Epithelial cell of prostate (primary cell): ENCODE measurements at regions not wholly inside any gene's neighbourhood (a gene's known extent, or its start where the extent isn't known, plus 50 kb on each side); places are given as distances from the start of the nearest gene placed in this dataset.
"Not testable (repeated sequence)": the region's sequence is repeated elsewhere in the genome, so short reads cannot be mapped to it uniquely, and the experiment has no call there.

Source experiments
- DNase-seq: peaks from one replicate; pipeline ENCODE4 v3.0.0-alpha.2; 2011; ENCODE audit warnings: low read depth, low spot score
- H3K27ac ChIP-seq: fragments of 450-650 bp; 2 replicates; pipeline ENCODE4 v1.5.1; 2017; ENCODE audit warnings: mild to moderate bottlenecking

DNA sequence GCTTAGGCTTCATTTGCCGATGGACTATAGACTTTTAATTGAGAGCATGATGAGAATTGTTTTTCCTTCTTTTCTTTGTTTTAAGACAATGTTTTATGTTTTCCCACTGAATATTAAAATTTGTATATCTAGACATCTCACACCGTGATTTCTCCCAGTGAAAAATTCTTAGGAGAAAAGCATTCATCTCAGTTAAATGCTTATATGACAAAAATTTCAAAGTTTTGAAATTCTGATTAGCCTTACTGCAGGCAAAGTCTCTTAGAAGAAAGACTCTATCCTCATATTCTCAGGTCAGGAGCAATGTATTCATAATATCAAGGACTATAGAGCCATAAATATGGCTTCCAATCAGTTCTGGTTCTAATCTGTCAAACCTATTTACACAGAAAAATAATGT lies 2085.0 kb downstream of the NCAM2 start:
- no peak for DNase-seq
- no peak overlapping the region for H3K27ac ChIP-seq

DNA sequence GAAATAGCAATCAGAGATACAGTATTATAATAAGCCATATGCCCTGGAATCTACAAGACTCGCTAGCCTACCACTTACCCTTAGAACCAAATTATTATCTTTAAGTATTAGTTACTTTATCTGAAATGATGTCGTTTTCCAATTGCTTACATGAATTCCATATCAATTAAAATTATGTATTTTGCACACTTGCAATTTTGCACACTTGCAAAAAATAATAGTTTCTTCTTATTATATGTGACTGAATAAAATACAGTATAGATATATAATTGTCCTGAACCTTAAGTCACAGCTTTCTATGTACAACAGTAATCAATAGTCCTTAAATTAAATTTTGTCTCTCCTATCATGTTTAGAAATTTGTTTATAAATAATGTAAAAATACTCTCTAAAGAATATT lies 2095.1 kb downstream of the NCAM2 start:
- DNase-seq: no peak
- H3K27ac ChIP-seq: no peak overlapping the region

DNA sequence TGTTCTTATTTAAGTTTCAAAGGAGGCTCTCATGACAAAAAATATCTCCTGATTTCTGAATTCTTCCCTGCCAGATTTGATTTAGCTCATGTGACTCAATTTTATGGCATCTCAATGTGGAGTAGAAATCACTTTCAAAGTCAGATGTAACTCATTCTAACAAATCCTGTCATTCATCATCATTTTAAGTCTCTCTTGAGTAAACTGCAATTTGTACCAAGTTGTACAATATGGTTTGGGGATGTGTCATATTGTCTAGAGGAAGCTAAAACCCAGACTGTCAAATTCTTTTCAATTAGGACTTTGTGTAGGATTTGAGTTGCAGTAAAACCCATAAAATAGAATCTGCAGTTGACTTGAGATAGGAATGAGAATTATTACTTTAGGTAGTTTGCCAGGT lies 2101.0 kb downstream of the NCAM2 start:
- no peak overlapping the region for H3K27ac ChIP-seq
- no peak for DNase-seq

DNA sequence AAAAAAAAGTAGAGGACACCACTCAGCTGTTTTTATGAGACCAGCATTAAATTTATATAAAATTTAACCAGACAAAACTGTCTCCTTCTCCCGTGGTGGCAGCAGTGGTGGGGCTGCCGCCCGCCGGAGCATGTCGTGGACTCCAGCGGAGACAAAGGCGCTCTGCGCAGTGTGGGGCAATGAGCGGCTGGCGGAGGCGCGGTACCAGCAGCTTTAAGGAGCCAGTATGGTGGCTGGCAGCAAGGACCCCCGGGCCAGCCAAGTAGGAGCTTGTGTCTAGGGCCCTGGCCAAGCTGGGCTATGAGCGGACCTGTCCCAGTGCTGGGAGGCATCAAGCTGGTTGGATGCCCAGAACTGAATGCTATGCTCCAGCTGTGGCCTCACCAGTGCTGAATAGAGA lies 2102.9 kb downstream of the NCAM2 start:
- DNase-seq: no peak
- no peak overlapping the region for H3K27ac ChIP-seq

DNA sequence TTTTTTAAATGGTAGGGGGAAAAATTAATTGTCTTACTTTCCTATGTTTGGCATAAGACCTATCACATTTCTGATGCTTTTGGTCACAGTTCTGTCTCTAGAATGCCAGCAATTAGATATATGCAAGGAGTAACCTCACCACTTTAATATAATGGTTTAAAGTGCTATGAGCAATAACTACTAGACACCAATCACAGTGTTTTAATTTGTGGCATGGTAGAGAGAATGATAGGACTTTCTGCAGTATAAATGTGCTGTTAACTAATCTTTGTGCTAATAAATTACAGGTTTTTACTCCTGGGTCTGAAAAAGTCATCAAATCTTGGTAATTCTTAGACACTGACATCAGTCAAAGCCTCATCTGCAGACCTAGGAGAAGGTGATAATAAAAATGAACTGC lies 2110.3 kb downstream of the NCAM2 start:
- no peak overlapping the region for H3K27ac ChIP-seq
- no peak for DNase-seq

DNA sequence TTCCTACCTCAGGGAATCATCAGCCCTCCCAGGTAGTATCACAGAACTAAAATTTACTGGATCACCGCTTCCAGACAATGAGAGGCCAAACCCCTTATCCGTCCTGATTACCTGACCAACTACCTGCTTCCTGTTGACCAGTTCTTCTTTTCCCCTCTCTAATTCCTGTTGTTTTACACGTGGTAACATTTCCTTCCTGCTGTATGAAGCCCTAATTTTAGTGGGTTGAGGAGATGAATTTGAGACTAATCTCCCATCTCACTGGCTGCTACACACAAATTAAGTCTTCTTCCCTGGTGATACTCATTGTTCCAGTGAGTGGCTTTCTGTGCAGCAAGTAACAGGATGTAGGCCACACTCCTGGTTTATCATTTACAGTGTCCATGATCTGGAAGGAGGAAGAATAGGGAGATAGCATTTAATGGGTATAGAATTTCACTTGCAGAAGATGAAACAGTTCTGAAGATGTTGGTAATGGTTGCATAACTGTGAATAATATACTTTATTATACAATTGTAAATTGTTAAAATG lies 2112.9 kb downstream of the NCAM2 start:
- DNase-seq: no peak
- H3K27ac ChIP-seq: no peak overlapping the region

DNA sequence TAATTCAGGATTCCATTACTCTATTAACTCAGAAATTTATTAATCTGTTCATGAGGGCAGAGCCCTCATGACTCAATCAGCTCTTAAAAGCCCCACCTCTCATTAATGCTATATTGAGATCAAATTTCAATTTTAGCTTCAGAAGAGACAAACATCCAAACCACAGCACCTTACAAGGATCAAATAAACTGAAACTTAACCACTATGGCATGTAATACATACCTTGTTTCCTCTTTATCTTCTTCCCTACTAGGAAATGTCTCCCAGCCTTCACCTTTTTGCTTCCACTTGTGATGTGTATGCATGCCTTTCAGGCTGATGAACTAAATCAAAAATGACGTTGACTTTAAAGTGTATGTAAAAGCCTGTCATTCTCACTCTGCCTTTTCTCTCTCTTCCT lies 2121.3 kb downstream of the NCAM2 start:
- no peak overlapping the region for H3K27ac ChIP-seq
- no peak for DNase-seq

DNA sequence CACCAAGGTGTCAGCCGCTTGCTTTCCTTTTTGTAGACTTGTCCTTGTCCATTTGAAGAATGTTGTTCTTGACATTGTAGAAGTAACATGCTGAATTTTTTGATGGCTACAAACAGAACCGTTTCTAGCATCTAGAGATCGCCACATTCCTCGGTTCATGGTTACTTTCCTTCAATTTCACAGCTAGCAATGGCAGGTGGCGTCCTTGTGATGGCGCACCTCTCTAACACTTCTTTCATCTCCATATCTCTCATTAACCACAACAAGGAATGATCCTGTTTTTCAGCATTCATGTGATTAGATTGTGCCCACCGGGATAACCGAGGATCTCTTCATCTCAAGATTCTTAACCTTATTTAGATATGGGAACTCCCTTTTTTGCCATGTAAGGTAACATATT lies 2129.8 kb downstream of the NCAM2 start:
- H3K27ac ChIP-seq: no peak overlapping the region
- no peak for DNase-seq

DNA sequence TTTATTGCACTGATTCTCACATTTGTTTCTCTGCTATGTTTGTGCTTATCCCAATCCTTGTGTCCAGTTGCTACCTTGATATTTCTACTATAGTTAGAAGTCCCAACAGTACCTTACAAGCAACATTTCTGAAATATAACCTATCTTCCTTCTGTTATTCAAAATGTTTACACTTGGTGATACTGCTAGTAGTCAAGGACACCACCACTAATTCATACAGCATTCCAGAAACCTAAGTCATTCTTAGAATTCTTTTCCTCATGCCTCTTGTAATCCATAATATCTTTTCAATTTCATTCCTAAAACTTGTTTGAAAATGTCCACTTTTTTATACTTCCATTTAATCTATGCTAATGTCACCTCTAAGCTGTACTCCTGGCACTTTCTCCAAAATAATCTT lies 2132.1 kb downstream of the NCAM2 start:
- H3K27ac ChIP-seq: no peak overlapping the region
- DNase-seq: no peak

DNA sequence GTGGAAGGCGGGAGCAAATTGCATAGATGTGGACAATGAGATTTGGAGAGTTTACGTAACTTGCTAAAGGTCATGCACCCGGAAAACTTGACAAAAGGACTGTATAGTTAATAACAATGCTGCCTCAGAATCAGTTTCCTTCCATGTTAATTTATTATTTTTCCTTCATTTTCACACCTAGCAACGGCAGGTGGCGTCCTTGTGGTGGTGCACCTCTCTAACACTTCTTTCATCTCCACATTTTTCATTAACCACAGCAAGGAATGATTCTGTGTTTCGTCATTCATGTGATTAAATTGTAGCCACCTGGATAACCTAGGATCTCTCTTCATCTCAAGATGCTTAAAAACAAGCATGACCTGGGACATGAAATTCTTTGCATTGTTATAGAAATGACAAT lies 2133.0 kb downstream of the NCAM2 start:
- no peak for DNase-seq
- no peak overlapping the region for H3K27ac ChIP-seq

DNA sequence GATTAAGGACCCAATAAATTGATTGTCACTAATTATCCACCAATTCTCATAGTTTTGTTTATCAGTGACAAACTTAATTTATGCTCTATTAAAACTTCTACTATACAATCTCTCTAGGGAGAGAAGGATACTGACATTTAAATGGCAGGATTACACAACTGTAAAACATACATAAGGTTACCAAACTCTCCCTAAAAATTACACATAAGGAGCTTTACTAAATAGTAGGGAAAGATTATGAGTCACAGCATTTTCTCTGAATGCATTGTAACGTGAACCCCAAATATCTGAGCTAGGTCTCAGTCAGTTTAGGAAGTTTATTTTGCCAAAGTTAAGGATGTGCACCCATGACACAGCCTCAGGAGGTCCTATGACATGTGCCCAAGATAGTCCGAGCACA lies 2140.6 kb downstream of the NCAM2 start:
- no peak for DNase-seq
- H3K27ac ChIP-seq: no peak overlapping the region

DNA sequence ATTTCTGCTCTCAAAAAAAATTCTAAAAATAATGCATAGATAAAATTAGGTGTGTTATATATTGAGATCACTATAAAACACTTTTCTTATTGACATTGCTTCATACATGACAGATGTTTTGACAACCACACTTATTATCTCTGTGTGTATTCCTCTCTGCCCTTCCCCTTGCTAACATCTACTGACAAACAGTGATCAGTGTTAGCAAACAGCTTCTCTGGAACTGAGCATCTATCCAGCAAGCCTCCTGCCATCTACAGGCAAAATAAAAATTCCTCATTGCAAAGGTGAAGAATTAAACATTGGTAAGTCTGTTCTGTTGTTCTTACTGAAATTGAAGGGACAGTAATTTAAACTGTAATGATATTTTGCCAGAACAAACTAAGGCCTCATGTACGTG lies 2153.9 kb downstream of the NCAM2 start:
- DNase-seq: no peak
- no peak overlapping the region for H3K27ac ChIP-seq

DNA sequence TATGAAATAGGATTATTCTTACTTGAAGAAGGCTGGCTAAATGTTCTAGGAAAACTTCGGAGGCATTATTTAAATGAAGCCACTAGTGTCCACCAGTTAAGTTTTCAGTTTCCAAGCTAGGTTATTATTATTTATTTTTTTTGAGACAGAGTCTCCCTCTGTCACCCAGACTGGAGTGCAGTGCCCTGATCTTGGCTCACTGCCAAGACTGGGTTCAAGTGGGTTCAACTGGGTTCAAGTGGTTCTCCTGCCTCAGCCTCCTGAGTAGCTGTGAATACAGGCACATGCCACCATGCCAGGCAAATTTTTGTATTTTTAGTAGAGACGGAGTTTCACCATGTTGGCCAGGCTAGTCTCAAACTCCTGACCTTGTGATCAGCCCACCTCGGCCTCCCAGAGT lies 2155.6 kb downstream of the NCAM2 start:
- not testable (repeated sequence) for DNase-seq, H3K27ac ChIP-seq

DNA sequence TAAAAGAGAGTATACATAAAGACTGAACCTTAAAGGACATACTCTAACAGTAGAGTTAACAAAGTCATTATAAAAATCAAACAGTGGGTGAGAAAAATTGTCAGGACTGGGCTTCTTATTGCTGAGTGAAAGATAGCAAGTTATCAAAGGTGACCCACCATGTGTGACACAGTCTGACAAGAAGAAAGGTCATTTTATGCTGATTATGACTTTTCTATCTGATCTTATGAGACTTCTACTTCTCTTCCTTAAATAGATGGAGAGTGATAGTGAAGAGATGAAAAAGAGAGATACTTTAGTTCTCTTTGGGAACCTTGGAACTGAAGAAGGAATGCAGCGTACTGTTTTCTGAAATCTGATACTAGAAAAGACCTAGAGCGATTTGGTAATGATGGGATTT lies 2157.1 kb downstream of the NCAM2 start:
- no peak for DNase-seq

DNA sequence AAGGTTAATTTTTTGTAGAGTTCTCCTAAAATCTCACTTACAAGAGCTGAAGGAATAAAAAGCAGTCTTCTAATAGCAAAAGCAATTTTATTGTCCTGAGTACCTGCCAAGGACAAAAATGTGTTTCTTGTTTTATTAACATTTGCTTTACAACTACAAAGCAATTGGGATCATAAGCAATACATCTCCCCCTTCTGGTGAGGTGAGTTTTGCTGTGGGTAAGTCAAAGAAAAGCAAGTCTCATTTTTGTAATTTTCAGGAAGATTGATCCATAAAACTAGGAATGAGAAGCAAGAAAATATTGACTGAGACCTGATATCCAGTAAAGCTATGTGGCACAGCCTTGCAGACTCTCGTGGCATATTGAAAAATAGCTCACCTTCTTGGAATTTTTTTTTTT lies 2162.7 kb downstream of the NCAM2 start:
- DNase-seq: no peak
- H3K27ac ChIP-seq: no peak overlapping the region

More for the DNA sequence above, 2157.1 kb downstream of the NCAM2 start:
- H3K27ac ChIP-seq: no peak overlapping the region

DNA sequence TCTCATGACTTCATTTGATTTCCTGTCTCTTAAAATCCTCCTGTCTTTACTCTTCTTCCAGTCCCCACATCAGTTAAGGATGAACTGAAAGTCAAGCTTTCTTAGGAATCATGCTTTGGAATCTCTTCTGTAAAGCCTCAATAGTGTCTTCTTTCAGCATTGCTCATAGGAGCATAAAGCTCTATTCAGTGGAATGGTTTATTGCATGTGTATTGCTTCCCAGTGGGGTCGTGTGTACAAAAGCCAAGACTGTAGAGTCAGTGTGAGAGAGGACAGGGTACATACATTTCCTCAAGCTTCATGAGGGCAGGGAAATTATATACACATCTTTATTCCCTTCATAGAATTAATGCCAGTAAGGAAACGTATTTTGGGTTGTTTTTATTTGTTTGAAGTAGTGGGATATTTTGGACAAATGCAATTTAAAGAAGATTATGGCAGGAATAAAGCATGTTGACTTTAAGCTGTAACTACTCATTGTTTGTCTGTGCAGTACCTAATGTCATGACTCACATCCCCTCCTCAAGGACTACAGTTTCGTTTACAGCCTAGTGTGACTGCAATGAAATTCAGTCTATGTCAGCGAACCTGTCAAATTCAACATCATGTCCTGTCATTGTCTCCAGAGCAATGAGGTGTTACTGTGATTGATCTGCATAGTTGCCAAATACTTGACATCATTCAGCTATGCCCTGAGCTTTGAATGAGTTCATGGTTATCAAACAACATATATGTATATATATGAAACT lies 2164.2 kb downstream of the NCAM2 start:
- DNase-seq: no peak
- no peak overlapping the region for H3K27ac ChIP-seq
